ENCODE measurements at regions not wholly inside any gene's neighbourhood (a gene's known extent, or its start where the extent isn't known, plus 50 kb on each side); places are given as distances from the start of the nearest gene placed in this dataset.
"Not testable (repeated sequence)": the region's sequence is repeated elsewhere in the genome, so short reads cannot be mapped to it uniquely, and the experiment has no call there.

DNA sequence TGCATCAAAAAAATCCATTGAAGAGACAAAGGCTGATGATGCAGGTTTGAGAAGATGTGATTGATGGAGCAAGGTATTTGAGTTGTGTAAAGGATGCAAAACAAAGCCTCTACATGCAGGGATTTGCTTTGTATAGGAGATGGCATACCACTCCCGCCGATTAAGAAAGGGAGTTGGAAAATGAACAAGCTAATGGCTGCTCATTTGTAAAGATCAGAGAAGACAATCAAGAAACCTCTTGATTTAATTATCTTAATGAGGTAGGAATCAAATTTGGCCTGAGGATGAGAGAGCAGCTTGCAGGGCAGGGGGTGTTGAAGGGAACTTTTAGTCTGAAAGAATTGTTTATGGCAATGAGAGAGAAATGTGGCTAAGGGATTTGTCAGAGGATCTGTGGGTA is 448.2 kb upstream of the ADGRB3 start:
- intact Hi-C loops (cut with DNase I) = no loop called here

DNA sequence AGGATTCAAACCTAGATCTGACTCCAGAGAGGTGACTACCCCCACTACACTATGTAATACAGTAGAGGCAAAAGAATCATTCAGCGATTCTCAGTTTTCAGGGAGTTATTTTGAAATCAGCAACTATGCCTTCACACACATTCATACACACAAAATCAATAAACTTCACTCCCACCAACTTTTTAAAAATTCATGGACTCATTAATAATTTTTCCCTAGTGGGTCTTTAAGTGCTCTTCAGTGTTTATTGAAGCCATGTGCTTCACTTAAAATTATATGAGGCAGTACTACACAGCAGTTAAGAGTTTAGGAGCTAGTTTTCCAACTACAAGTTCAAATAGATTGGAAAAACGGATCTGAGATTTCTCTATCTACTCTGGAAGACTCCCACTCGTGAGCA is 452.7 kb upstream of the ADGRB3 start:
- DNase-seq (ENCODE audit: missing footprints) = no peak
- ATAC-seq = no peak
- intact Hi-C loops (cut with DNase I) = no loop called here

More for the DNA sequence above, 448.2 kb upstream of the ADGRB3 start:
- no peak for DNase-seq (ENCODE audit: missing footprints)
- ATAC-seq = no peak

DNA sequence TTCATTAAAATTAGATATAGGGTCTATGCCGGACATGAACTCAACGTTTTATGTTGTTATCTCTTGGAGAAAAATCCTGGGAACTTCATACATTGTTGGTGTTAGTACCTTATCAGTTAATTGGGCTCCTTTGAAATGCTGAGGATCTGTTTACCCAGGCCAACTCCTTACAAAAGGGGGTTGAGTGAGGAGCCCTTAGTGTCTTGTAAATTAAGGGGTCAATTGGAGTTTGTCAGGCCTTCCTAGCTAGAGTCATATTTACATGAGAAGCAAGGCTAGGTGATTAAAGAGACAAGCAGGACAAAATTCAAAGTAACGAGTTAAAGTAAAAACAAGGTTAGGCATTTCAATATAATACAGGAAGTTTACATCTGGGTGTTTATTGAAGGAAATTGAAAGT is 454.1 kb upstream of the ADGRB3 start:
- intact Hi-C loops (cut with DNase I); DNase-seq (ENCODE audit: missing footprints); ATAC-seq: not testable (repeated sequence)

DNA sequence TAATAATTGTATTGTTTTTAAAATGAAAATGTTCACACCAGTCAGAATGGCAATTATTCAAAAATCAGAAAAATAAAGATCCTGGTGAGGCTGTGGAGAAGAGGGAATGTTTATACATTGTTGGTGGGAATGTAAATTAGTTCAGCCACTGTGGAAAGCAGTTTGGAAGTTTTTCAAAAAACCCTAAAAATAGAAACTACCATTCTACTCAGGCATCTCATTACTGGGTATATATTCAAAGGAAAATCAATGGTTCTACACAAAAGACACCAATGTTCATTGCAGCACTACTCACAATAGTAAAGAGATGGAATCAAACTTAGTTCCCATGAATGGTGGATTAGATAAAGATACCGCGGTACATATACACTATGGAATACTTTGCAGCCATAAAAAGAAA is 461.5 kb upstream of the ADGRB3 start:
- intact Hi-C loops (cut with DNase I) = no loop called here
- ATAC-seq (no peak), DNase-seq (ENCODE audit: missing footprints) (no peak)

DNA sequence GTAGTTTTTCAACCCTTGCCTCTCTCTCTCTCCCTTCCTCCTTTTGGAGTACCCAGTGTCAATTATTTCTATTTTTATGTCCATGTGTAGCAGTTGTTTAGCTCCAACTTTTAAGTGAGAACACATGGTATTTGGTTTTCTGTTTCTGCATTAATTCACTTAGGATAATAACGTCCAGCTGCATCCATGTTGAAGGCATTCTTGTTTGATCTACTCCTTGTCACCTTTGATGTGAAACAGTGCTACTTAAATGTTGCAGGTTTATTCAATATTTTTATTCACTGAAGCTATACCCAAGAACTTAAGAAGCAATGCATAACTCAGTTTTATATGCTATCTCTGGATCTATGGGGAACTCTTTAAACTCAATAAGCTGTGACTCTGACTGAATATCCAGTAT is 465.2 kb upstream of the ADGRB3 start:
- intact Hi-C loops (cut with DNase I) = no loop called here
- DNase-seq (ENCODE audit: missing footprints) (no peak), ATAC-seq (no peak)

DNA sequence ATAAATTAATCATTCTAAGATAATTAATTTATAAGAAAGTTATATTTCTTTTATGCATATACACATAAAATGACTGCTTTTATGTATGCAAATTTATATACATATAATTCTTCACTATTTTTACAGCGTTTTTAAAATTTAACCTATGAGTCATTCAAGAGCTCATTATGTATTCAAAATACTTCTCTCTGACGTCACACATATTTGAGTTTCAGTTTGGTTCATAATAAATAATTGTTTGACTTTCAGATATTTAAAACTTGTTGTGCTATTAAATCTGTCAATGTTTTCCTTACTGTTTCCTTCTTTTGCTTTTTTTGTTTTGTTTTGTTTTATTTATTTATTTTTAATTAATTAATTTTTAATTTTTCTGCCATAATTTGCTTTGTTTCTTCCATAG is 467.5 kb upstream of the ADGRB3 start:
- DNase-seq (ENCODE audit: missing footprints) (no peak), ATAC-seq (no peak)
- intact Hi-C loops (cut with DNase I) = no loop called here

DNA sequence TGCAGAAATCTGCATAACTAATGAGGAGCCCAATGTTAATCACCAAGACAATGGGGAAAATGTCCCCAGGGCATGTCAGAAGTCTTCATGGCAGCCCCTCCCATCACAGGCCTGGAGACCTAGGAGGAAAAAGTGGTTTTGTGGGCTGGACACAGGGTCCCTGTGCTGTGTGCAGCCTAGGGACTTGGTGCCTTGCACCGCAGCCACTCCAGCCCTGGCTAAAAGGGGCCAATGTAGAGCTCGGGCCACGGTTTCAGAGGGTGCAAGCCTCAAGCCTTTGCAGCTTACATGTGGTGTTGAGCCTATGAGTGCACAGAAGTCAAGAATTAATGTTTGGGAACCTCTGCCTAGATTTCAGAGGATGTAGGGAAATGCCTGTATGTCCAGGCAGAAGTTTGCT is 474.3 kb upstream of the ADGRB3 start:
- ATAC-seq; intact Hi-C loops (cut with DNase I); DNase-seq (ENCODE audit: missing footprints): not testable (repeated sequence)

DNA sequence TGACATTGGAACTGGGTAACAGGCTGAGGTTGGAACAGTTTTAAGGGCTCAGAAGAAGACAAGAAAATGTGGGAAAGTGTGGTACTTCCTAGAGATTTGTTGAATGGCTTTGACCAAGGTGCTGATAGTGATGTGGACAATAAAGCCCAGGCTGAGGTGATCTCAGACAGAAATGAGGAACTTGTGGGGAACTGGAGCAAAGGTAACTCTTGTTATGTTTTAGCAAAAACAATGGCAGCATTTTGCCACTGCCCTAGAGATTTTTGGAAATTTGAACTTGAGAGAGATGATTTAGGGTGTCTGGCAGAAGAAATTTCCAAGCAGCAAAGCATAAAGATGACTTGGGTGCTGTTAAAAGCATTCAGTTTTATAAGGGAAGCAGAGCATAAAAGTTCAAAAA is 474.7 kb upstream of the ADGRB3 start:
- no peak for ATAC-seq
- intact Hi-C loops (cut with DNase I) = no loop called here
- DNase-seq (ENCODE audit: missing footprints) = no peak

DNA sequence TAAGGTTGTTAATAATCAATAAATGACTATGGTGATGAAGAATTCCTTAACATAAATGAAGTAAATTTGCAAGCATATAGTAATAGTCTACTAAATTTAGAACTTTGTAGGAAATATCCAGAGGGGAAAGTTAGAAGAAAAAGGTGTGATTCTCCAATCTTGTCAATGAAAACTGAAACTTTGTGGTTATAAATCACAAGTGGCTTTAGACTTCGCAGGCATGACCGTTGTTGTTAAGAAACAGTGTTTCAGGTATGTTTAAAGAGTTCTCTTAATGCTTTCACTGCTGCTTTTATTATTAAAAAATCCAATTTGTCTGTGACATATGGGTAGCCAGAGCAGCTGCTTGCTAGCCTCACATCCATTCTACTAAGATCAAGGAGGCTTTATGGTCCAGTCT is 475.6 kb upstream of the ADGRB3 start:
- ATAC-seq = no peak
- DNase-seq (ENCODE audit: missing footprints) = no peak
- intact Hi-C loops (cut with DNase I) = no loop called here

DNA sequence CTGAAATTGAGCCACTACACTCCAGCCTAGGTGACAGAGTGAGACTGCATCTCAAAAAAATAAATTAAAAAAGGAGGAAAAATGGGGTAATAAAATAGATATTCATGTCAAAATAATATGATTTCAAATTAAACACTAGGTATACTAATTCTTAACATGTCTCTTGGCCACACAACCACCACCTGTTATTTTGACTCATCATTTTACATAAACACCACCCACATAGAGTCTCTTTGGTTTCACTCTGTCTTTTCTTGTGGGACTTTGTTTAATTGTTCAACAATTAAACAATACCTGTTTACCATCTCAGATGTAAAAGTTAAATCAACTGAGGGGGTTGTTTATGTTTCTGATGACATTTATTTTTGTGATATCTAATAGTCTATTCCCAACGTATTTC is 476.8 kb upstream of the ADGRB3 start:
- no peak for ATAC-seq
- no peak for DNase-seq (ENCODE audit: missing footprints)
- intact Hi-C loops (cut with DNase I) = no loop called here

DNA sequence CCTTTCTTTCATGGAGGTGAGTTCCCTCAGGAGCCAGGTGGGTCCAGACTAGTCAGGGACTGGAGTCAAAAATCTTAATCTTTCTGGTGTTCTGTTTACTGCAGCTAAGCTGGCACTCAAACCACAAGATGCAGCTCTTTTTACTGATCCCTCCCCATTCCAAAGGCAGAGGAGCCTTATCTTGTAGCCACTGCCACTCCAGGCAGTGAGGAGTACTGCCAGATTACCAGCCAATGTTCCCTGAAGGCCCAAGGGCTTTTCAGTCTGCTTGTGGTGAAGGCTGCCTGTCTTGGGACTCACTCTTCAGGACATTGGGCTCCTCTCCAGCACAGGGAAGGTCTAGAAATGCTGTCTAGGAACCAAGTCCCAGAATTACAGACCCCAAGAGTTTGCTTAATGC is 490.4 kb upstream of the ADGRB3 start:
- DNase-seq (ENCODE audit: missing footprints) (no peak), ATAC-seq (no peak)
- intact Hi-C loops (cut with DNase I) = no loop called here

DNA sequence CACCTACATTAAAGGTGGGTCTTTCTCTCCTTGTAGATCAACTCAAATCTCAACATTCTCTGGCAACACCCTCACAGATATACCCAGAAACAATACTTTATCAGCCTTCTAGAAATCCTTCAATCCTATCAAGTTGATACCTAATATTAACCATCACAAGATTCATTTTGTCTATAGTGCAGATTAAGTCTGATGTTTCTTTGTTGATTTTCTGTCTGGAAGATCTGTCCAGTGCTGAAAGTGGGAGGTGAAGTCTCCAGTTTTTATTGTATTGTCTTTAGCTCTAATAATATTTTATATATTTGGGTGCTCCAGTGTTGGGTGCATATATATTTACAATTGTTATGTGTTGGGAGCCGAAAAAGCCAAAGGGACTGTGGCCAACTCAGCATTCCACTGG is 493.9 kb upstream of the ADGRB3 start:
- no peak for ATAC-seq
- intact Hi-C loops (cut with DNase I) = no loop called here
- DNase-seq (ENCODE audit: missing footprints) = no peak

DNA sequence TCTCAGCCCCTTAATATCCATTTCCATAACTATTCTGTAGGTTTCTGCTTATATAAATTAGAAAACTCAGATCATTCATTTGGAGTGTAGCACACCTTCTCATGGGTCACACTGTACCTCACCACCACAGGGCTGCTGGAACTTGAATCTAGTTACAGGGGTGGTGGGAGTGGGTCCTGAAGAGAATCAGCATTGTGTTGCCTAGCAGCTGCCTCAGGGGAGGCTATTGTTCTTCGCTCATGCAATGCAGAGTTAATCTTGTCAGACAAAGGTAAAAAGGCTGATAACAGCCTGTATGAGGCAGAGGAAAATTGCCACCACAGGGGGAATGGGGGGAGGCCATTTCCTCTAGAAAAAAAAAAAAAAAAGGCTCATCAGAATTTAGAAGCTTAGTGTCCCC is 496.0 kb upstream of the ADGRB3 start:
- DNase-seq (ENCODE audit: missing footprints) = no peak

DNA sequence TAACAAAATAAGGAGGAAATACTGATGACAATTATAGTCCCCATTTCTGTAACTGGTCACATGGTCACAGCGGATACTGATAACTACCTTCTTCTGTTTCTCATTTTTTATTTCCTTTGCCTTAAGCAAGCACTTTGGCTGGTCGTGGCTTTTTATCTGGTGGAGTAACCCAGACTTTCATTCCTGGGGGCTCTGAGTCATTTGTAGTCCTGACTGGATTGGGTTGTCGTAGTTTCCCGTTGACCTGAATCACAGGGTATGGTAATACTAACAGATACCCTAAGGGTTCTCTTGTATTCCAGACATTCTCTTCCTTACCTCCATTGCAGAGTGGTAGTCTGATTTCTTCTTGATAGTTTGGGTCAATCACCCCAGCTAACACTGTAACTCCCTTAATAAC is 500.3 kb upstream of the ADGRB3 start:
- no peak for ATAC-seq
- intact Hi-C loops (cut with DNase I) = no loop called here

More for the DNA sequence above, 496.0 kb upstream of the ADGRB3 start:
- intact Hi-C loops (cut with DNase I) = no loop called here
- ATAC-seq = no peak

DNA sequence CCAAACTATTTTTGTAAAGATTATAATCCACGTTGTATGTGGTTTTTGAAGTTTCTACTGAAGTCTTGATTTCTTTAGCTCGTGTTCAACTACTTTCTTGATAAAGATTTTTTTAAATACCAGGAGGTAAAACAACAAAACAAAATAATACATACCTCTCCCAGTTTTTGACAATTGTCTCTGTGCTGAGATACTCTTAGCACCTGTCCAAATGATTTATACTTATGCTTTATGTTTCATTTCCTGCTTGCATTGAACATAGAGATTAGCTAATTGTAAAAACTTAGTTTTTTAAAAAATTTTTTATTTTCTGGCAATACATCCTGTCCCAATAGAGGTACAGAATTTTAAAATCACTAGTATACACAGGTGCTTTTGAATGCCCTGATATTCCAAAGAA is 506.9 kb upstream of the ADGRB3 start:
- ATAC-seq = no peak
- DNase-seq (ENCODE audit: missing footprints) = no peak
- intact Hi-C loops (cut with DNase I) = no loop called here

More for the DNA sequence above, 500.3 kb upstream of the ADGRB3 start:
- no peak for DNase-seq (ENCODE audit: missing footprints)

DNA sequence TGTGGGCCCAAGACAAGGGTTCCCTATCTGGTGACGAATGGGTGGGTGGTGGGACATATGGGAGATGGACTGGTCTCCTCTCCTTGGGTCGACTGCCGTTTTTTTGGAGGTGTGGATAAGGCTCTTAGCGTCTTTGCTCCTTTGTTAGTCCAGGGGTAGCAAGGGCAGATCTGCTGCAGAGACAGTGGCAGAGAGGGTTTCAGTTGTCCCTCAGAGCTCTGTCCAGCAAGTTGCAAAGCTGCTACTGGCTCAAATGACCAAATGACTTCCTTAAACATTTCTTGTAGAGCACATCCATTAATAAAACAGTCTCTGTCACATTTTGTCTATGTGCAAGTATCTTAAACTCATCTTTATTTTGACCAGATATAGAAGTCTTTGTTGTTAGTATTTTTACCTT is 508.0 kb upstream of the ADGRB3 start:
- no peak for ATAC-seq
- intact Hi-C loops (cut with DNase I) = no loop called here
- no peak for DNase-seq (ENCODE audit: missing footprints)

DNA sequence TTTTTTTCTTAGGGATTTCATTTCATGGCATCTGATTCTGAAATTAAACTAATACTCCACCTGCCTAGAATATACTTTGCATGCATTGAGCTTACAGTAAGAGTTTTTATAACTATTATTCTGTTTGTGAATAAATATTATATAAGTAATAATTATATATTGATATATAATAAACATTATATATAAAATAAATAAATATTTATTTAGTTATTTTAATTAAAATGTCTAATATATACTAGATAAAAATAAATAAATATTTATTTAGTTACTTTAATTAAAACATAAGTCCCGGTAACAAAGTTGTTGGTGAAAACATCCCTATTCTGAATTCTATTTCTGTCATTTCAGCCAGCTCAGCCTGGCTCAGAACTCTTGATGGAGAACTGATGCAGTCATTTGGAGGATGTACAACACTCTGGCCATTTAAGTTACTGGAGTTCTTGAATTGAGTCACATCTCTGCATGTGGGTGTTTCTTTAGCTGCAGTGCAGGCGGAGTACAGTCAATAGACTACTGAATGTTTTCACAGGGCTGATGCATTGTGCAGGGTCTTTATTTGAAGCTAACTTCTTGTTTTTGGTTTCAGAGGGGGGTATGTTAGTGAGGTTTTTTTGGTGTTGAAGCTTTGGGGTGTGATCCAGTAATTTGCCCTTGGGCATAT is 508.9 kb upstream of the ADGRB3 start:
- intact Hi-C loops (cut with DNase I) = no loop called here
- no peak for ATAC-seq
- no peak for DNase-seq (ENCODE audit: missing footprints)

DNA sequence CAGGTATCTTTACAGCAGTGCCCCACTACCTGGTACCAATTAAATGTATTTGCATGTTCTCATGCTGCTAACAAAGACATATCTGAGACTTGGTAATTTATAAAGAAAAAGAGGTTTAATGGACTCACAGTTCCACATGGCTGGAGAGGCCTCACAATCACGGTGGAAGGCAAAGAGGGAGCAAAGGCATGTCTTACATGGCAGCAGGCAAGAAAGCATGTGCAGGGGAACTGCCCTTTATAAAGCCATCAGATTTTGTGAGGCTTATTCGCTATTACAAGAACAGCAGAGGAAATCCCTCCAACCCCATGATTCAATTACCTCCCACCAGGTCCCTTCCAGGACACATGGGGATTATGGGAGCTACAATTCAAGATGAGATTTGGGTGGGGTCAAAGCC is 512.1 kb upstream of the ADGRB3 start:
- DNase-seq (ENCODE audit: missing footprints); ATAC-seq; intact Hi-C loops (cut with DNase I): not testable (repeated sequence)

DNA sequence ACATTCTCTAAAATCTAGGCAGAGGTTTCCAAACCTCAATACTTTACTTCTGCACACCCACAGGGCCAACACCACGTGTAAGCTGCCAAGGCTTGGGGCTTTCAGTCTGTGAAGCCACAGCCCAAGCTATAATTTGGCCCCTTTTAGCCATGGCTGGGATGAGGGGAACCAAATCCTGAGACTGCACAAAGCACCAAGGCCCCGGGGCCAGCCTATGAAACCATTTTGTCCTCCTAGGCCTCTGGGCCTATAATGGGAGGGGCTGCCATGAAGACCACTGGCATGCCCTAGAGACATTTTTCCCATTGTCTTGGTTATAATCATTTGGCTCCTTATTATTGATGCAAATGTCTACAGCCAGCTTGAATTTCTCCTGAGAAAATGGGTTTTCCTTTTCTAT is 513.0 kb upstream of the ADGRB3 start:
- ATAC-seq = no peak
- intact Hi-C loops (cut with DNase I) = no loop called here
- DNase-seq (ENCODE audit: missing footprints) = no peak

DNA sequence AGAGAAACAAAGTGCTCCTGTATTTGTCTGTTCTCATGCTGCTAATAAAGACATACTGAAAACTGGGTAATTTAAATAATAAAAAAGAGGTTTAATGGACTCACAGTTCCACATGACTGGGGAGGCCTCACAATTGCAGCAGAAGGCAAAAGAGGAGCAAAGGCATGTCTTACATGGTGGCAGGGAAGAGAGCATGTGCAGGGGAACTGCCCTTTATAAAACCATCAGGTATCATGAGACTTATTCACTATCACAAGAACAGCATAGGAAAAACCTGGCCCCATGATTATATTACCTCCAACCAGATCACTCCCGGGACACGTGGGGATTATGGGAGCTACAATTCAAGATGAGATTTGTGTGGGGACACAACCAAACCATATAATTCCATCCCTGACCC is 514.1 kb upstream of the ADGRB3 start:
- DNase-seq (ENCODE audit: missing footprints); ATAC-seq; intact Hi-C loops (cut with DNase I): not testable (repeated sequence)

DNA sequence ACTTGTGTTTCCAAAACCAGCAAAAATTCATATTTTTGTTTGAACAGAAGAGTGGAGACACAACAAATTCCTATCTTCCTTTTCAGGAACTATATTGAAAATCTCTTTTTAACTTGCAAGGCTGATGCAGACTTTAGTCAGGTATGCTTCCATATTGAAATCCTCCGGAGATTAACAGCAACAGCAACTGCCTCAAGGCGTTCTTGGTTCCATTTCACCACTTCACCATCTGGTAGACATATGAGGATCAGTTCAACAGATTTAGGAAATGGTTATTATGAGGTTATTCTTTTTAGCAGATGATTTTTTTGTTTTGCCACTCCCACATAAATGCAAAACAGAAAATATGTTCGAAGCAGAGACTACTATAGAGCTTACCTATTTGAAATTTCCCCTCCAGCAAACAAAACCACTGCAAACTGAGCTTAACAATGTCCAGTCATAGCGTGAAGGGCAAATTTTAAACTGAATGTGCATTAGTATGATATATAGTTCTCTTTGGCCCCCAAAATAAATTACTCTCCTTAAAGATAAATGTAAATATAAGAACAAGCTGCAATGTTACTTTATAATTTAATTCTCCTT is 520.5 kb upstream of the ADGRB3 start:
- intact Hi-C loops (cut with DNase I) = no loop called here
- ATAC-seq = no peak
- no peak for DNase-seq (ENCODE audit: missing footprints)

Measured in Right ventricle myocardium inferior (tissue), 1 donor.